SK-N-MC (cell line): ENCODE measurements at regions not wholly inside any gene's neighbourhood (a gene's known extent, or its start where the extent isn't known, plus 50 kb on each side); places are given as distances from the start of the nearest gene placed in this dataset.

ENCODE experiments used
- DNase-seq: peaks from one replicate; pipeline ENCODE4 v3.0.0-alpha.2; 2011; ENCODE audit warnings: low read depth, low spot score
- H3K27ac ChIP-seq: fragments of 200-600 bp; sonication (generic); 2 replicates; pipeline ENCODE4 v1.5.1; 2016; ENCODE audit warnings: mixed run types
- H3K36me3 ChIP-seq: fragments of 200-600 bp; sonication (generic); 2 replicates; pipeline ENCODE4 v1.6.1; 2017; ENCODE audit warnings: antibody characterized with exemption, low read length, mixed read lengths; ENCODE audit not compliant: insufficient read depth
- H3K4me3 ChIP-seq: fragments of 200-600 bp; sonication (generic); 2 replicates; pipeline ENCODE4 v1.5.1; 2016
- H3K9ac ChIP-seq: fragments of 200-600 bp; sonication (generic); 2 replicates; pipeline ENCODE4 v1.8.0; 2017; ENCODE audit warnings: mixed run types, mixed read lengths; ENCODE audit not compliant: insufficient read length
- H3K9me3 ChIP-seq: fragments of 200-600 bp; sonication (generic); 2 replicates; pipeline ENCODE4 v1.6.1; 2017; ENCODE audit warnings: low read depth, mild to moderate bottlenecking, antibody characterized with exemption, low read length, moderate library complexity, mixed read lengths
- EZH2 ChIP-seq: fragments of 200-600 bp; sonication (generic); IDR thresholded peaks from one replicate; pipeline ENCODE4 v1.6.1; 2017; ENCODE audit warnings: antibody characterized with exemption
- FOXP2 ChIP-seq: optimal IDR thresholded peaks from 2 replicates; pipeline ENCODE3; 2011; ENCODE audit warnings: mild to moderate bottlenecking, moderate library complexity; ENCODE audit not compliant: insufficient read depth; ENCODE audit errors: extremely low read length, control extremely low read depth
- POLR2AphosphoS5 ChIP-seq: IDR thresholded peaks from 2 replicates; pipeline ENCODE4 v1.6.1; 2012; ENCODE audit warnings: mild to moderate bottlenecking, low read depth, low read length, borderline replicate concordance

DNA sequence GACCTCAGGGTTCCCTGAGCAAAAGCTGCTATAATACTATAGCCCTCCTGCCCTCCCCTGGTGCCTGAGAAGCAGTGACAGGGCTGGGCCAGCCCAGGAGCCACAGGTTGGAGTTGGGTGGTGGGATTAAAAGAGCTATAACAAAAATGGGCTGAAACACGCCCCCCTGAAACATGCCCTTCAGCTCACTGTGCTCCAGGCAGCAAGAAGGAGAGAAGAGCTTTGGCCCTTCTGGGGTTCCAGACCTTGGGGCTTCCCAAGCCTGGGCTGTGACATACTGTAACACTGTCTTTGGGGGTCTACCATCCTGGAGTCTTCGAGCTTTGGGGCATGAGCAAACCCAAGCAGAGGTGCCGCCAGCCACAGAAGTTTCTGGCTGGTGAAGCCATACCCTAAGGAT, 129.2 kb downstream of the HTR1B start:
- no peaks in the 10 kb centered on the region for H3K9me3 ChIP-seq
- H3K9ac ChIP-seq = no peak overlapping the region
- H3K36me3 ChIP-seq = no peaks in the 10 kb centered on the region
- TF ChIP-seq FOXP2 (no peak), EZH2 (no peak), POLR2AphosphoS5 (no peak)
- no peak for DNase-seq
- no peak overlapping the region for H3K4me3 ChIP-seq
- H3K27ac ChIP-seq = no peak overlapping the region

DNA sequence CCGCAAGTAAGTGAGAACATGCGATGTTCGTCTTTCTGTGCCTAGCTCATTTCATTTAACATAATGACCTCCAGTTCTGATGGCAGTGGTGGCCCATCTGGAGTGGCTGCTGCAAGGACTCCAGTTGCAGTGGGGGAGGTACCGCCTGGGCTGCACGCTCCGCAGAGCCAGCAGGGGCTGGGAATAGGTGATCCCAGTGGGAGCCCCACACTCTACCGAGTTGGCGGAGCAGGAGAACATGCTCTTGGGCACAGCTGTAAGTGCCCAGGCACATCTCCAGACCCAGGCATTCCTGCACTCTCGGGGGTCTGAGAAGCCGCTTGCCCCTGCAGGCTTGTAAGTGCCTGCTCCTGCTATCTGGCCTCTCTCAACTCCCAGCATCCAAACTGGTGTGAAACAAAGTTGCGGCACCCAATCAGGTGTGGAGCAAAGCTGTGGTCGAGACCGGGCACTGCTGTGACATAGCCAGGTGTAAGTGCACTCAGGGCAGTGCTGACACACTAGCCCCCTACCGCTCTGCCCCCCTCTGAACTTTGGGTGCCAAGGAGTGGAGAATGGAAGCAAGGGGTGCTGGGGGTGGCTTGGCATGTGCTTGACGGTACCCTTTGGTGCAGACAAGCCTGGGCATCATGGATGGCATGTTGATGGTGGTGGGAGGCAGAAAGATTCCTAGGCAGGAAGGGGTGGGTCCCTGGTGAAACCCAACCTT, 130.2 kb downstream of the HTR1B start:
- H3K36me3 ChIP-seq = no peaks in the 10 kb centered on the region
- no peak for DNase-seq
- no peak overlapping the region for H3K27ac ChIP-seq
- H3K9me3 ChIP-seq = no peaks in the 10 kb centered on the region
- TF ChIP-seq POLR2AphosphoS5 (no peak), EZH2 (no peak), FOXP2 (no peak)
- no peak overlapping the region for H3K4me3 ChIP-seq
- no peak overlapping the region for H3K9ac ChIP-seq

DNA sequence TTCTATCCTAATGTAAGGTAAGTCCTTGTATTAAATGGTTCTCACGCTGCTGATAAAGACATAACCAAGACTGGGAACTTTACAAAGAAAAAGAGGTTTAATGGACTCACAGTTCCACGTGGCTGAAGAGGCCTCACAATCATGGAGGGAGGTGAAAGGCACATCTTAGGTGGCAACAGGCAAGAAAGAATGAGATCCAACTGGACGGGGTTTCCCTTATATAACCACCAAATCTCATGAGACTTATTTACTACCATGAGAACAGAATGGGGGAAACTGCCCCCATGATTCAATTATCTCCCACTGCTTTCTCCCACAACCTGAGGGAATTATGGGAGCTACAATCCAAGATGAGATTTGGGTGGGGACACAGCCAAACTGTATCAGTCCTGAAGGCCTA, 136.6 kb downstream of the HTR1B start:
- no peak overlapping the region for H3K4me3 ChIP-seq
- TF ChIP-seq FOXP2 (no peak), EZH2 (no peak), POLR2AphosphoS5 (no peak)
- no peaks in the 10 kb centered on the region for H3K9me3 ChIP-seq
- no peak for DNase-seq
- no peaks in the 10 kb centered on the region for H3K36me3 ChIP-seq
- H3K27ac ChIP-seq = no peak overlapping the region
- H3K9ac ChIP-seq = no peak overlapping the region

DNA sequence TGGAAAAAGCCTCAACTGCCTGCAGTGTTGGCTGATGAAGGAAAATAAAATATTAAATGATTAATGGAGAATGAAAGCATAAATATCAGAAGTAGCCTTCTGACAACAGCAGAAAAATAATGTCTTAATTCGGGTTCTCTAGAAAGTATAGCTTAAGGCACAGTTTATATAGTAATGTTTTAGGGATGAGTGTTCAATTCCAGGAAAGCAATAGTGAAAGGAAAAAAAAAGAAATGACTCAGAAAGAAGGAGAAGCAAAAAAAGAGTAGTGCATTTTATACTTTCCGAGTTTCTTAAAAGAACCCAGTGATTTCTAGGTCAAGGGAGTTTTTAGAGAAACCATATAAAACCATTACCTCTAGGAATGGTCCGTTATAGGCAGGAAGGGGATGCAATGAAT, 137.3 kb downstream of the HTR1B start:
- H3K27ac ChIP-seq = no peak overlapping the region
- TF ChIP-seq POLR2AphosphoS5 = no peak
- H3K4me3 ChIP-seq = no peak overlapping the region
- DNase-seq = no peak
- no peak overlapping the region for H3K9ac ChIP-seq
- no peaks in the 10 kb centered on the region for H3K9me3 ChIP-seq
- no peaks in the 10 kb centered on the region for H3K36me3 ChIP-seq

DNA sequence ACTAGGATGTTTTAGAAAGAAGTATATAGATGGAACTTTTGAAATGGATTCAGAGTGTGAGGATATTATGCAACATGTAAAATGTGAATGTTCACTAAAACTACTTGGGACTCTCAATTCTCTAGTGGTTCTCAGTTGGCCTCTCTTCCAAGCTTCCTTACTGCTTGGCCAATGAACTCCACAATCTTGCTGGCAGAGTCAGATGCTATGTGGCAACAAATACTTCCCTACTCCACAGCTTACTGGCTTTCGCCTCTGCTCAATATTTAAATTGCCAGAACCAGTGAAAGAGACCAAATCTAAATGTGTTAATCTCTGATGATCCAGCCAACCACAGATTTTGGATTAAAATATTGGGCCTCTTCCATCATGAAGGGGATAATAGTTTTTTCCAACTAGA, 138.4 kb downstream of the HTR1B start:
- Histone ChIP-seq H3K9ac (no peak overlapping the region), H3K9me3 (no peaks in the 10 kb centered on the region), H3K27ac (no peak overlapping the region), H3K36me3 (no peaks in the 10 kb centered on the region), H3K4me3 (no peak overlapping the region)
- DNase-seq = no peak
- TF ChIP-seq POLR2AphosphoS5 (no peak), FOXP2 (no peak), EZH2 (no peak)

DNA sequence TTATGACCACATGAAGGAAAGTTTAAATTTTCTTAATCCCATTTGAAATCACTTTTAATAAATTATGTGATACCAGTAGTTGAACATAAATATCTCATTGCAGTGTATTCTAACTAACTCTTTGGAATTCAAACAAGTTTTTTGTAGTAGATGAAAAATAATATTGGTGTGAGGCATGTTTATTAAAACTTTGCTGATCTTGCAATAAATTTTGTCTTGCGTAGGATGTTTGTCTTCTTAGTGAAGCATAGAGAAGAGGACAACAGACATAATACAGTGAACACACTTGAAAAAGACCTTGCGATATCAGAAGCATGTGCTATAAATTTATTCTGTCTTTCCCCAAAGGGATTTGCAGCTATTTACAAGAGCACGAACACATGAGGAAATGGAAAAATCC, 140.7 kb downstream of the HTR1B start:
- no peak for TF ChIP-seq EZH2
- no peak for TF ChIP-seq POLR2AphosphoS5
- TF ChIP-seq FOXP2 = no peak
- Histone ChIP-seq H3K9ac (no peak overlapping the region), H3K9me3 (no peaks in the 10 kb centered on the region), H3K27ac (no peak overlapping the region), H3K4me3 (no peak overlapping the region), H3K36me3 (no peaks in the 10 kb centered on the region)
- DNase-seq = no peak

DNA sequence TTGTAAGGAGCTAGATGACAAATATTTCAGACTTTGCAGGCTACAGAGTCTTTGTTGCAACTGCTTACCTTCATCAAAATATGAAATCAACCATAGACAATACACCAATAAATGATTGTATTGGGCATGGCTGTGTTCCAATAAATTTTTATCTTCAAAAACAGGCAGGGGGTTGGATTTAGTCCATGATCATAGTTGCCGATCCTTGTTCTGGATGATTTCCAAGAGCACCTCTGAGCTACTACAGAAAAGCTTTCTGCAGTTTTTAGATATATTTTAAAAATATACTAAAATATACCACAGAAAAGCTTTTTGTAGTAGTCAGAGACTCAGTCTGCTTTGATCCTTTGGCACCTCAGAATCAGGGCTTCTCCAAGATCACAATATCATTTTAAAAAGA, 145.0 kb downstream of the HTR1B start:
- Histone ChIP-seq H3K9me3 (no peaks in the 10 kb centered on the region), H3K36me3 (no peaks in the 10 kb centered on the region), H3K4me3 (no peak overlapping the region), H3K27ac (no peak overlapping the region), H3K9ac (no peak overlapping the region)
- TF ChIP-seq EZH2 (no peak), FOXP2 (no peak), POLR2AphosphoS5 (no peak)
- no peak for DNase-seq

DNA sequence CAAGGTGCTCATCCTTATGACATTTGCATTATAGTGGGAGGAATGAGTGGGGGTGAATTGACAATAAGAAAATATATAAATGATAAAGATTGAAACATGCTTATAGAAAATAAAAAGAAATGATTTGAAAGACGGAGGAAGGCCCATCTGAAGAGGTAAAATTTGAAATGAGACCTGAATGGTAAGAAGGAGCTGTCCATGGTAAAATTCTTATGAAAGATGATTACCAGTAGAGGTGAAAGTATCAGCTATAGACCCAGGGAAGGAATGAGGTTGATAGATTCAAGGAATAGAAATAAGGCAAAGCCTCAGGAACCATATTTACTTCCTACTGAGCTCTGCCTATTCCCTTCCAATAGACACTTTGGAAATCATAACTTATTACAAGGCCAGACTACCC, 149.7 kb downstream of the HTR1B start:
- Histone ChIP-seq H3K27ac (no peak overlapping the region), H3K9ac (no peak overlapping the region), H3K36me3 (no peaks in the 10 kb centered on the region), H3K4me3 (no peak overlapping the region), H3K9me3 (no peaks in the 10 kb centered on the region)
- no peak for DNase-seq
- TF ChIP-seq FOXP2 = no peak

DNA sequence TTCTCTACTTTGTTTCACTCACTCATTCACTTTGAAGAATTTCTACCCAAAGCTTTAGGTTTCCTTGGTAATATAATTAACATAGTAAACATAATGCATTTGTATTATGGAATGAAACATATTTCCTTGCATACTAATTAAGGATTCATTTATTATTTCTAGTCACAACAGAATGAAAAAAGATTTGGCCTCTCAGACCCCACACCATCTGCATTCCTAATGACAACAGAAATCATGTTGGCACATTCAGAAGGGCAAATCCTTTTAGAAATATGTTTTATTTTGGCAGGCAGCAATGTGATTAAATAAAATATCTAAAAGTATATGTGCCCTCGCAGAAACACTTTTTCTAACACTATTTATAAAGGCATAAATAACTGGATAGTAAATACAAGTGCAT, 163.4 kb downstream of the HTR1B start:
- H3K9ac ChIP-seq = no peak overlapping the region
- H3K4me3 ChIP-seq = no peak overlapping the region
- DNase-seq = no peak
- H3K27ac ChIP-seq = no peak overlapping the region
- TF ChIP-seq EZH2 = no peak
- TF ChIP-seq FOXP2 = no peak
- TF ChIP-seq POLR2AphosphoS5 = no peak
- no peaks in the 10 kb centered on the region for H3K9me3 ChIP-seq
- no peaks in the 10 kb centered on the region for H3K36me3 ChIP-seq
